ENCODE measurements at regions not wholly inside any gene's neighbourhood (a gene's known extent, or its start where the extent isn't known, plus 50 kb on each side); places are given as distances from the start of the nearest gene placed in this dataset.

DNA sequence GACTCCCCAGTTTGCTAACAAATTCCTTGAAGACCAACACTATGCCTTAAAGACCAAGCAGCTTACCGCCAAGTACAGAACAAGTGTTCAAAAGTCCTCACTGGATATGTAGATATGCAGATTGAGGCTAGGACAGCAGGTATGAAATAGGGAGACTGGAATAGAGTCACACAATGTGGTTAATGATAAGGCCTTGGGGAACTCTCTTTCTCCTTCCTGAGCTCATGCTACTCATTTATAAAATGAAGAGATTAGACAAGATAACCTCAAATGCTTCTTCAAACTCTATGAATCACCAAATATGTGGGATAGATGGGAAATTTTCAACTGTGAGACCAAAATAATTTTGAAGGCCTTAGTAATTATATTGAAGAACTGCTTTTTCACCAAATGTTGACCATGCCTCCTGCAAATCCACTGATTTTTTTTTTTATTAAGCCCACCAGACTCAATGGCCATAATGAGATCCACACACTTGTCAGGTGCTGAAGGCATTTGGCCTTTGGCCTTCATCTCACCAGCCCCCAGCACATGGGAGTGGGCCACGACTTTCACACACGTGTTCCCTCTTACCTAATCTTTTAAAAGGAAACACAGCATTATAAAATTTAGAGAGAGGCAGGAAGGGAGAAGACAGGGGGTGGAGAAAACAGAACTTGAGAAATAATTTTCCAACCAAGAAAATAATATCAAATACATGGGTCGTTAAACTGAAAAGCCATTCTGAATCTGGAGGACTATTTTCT, 181.5 kb downstream of the EN1 start:
- DNase-seq (ENCODE audit: low read depth in 2 of 2) = no peak

DNA sequence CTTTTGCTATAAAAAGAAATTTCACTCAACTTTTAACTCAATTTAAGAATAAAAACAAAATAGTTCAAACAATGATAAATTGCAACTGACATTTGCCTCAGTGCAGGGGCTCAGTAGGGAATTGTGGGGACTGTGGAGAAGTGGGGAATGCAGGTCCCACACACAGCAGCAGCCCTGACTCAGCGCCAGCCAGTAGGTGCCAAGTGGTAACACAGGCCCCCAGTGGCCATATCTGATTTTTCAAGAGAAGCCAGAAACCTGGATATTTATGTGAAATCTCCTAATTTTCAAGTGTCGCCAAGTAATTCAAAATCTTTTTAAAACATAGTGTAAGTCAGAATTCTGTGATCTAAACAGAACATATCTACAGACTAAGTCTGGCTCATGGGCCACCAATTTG, 186.3 kb downstream of the EN1 start:
- no peak for DNase-seq (ENCODE audit: low read depth in 2 of 2)

DNA sequence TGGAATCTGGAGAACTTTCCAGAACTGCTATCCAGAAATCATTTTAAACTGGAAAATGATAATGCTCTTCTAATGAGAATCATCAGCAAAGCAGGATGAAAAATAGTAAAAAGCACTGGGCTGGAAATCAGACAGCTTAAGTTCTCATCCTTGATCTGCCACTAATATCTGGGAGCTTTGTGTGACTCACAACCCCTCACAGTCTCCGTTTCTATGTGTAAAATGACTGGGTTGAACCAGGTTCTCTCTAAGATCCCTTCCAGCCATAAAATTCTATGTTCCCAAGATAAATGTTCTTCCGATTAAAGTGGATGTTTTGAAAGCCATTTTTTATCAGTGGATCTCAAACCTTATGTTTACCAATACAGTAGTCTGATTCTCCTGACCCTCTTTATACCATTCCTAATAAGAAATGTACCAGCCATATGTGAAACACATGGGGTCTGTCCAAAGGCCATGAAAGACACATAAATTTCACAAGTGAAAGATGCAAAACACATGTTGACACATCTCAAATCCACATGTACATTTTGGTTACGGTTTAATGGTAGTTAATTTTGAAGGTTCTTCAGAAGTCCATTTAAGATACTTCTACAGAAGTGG, 188.8 kb downstream of the EN1 start:
- no peak for DNase-seq (ENCODE audit: low read depth in 2 of 2)

DNA sequence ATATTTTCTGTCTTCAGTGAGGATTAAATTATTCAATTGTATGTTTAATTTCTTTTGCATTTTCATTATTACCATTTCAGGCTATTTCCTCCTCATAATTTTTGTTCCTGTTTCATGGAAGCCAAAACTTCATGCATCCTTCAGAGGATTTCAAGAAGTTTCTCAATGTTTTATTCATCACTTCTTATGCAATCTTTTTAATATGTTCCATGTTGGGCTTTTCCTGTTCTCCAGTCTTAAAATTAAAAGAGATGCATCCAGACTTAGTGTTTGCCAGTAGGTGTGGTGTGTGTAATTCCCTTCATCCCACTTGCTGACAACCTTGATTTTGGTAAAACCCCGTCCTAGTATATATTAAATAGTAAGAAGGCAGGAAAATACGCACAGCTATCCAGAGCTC, 190.0 kb downstream of the EN1 start:
- no peak for DNase-seq (ENCODE audit: low read depth in 2 of 2)

DNA sequence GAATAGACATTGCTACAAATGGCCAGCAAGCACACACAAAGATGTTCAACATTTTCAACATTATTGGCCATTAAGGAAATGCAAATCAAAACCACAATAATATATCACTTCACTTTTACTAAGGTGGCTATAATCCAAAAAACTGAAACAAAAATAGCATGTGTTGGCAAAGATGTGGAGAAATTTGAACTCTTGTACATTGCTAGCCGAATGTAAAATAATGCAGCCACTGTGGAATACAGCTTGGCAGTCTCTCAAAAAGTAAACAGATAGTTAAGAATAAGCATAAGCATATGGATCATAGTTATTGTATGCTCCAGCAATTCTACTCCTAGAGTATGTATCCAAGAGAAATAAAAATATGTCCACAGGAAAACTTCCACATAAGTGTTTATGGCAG, 192.5 kb downstream of the EN1 start:
- no peak for DNase-seq (ENCODE audit: low read depth in 2 of 2)

DNA sequence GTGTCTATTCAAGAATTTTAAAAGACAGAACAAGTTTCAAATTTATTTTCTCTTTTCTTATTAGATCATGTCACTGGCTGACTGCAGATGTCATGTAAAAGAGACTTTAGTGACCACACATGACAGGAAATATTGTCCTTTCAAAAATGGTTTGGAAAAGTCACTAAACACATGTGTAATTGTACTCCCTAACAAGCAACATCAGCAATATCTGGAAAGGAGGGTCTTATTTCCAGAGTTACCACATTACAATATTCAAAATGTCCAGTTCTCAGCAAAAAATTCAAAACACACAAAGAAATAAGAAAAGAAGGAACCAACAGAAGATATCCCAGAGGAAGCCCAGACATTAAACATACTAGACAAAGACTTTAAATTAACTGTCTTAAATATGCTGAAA, 197.1 kb downstream of the EN1 start:
- no peak for DNase-seq (ENCODE audit: low read depth in 2 of 2)

DNA sequence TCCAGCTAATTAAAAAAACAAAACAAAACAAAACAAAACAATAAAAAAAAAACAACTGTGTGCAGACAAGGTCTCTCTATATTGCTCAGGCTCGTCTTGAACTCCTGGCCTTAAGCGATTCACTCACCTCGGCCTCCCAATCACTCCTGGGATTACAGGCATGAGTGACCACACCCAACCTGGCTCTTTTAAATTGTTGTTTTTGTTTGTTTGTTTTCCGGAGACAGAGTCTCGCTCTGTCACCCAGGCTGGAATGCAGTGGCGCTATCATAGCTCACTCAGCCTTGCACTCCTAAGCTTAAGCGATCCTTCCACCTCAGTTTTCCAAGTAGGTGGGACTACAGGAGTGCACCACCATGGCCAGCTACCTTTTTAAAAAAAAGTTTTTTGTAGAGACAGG, 201.6 kb downstream of the EN1 start:
- no peak for DNase-seq (ENCODE audit: low read depth in 2 of 2)

DNA sequence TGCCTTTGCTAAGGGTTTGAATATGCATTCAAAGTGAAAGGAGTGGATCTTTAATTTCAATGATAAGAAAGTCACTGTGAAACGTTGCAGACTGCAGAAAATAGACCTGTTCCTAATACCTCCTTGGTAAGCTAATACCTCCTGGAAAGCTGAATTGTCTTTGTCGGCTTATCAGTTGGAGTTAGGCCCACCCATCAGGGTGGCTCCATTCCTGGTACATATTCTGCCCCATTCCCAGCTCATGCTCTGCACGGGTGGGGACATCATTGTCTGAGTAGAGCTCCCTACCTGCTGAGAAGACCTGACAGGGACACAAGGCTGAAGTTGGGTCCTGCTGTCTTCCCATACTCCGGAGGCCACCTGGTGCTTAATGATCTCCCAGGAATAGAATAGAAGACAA, 203.3 kb downstream of the EN1 start:
- no peak for DNase-seq (ENCODE audit: low read depth in 2 of 2)

DNA sequence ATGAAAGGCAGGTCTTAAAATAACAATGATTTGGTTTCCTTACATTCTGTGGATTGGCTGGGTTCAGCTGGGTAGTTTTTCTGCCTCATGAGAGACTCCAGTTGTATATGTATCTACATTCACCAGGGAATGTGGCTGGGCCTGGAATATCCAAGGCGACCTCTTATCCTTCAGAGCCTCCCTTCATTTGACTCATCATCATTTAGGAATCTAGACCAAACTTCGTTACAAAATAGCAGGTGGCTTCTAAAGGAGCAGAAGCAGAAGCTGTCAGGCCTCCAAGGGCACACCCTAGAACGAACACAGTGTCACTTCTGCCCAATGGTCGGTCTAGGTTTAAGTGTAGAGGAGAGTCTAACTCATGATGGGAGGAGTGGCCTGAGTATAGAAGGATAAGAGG, 204.2 kb downstream of the EN1 start:
- no peak for DNase-seq (ENCODE audit: low read depth in 2 of 2)

DNA sequence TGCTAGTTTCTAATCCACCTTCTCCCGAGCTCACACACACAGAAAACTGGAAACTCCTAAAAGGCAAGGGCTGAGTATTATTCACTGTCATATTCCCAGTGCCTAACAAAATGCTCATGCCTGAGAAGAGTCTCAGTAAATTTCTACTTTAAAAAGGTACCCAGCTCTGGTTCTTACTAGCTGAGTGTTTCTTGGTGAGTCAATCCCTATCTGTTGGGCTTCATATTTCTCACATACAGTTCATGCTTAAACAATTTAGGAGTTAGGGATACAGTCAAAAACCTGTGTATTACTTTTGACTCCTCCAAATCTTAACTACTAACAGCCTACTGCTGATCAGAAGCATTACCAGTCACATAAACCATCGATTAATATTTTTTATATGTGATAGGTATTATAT, 204.9 kb downstream of the EN1 start:
- no peak for DNase-seq (ENCODE audit: low read depth in 2 of 2)

DNA sequence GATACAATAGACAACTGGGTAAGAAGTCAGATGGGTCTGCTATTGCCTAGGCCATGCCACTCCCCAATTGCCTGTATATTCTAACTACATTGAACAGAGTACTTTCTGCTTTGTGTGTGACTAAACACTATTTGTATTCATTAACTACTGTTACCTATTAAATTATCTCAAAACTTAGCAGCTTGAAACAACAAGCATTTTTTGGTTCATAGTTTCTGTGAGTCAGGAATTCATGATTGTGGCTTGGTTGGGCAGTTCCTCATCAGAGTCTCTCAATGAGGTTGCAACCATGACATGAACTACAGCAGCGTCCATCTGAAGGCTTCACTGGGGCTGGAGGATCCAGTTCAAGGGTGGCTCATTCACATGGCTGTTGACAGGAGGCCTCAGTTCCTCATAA, 205.7 kb downstream of the EN1 start:
- no peak for DNase-seq (ENCODE audit: low read depth in 2 of 2)

DNA sequence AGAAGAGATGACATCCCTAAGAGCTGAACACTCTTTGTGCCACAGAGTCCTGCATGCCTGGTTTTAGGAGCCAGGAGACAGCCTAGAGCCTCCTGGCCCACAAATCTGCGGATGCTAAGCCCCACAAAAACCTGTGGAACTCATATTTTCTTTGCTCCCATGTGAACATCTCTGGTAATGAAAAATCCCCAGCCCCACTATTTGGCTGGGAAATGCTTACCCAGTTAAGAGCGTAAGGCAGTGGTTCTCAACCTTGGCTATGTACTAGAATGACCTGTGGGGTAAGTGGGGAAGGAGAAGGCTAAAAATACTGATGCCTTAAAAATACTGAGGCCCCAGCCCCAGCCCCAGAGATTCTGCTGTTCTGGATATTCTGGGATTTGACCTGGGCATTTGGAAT, 208.1 kb downstream of the EN1 start:
- DNase-seq (ENCODE audit: low read depth in 2 of 2) = no peak

DNA sequence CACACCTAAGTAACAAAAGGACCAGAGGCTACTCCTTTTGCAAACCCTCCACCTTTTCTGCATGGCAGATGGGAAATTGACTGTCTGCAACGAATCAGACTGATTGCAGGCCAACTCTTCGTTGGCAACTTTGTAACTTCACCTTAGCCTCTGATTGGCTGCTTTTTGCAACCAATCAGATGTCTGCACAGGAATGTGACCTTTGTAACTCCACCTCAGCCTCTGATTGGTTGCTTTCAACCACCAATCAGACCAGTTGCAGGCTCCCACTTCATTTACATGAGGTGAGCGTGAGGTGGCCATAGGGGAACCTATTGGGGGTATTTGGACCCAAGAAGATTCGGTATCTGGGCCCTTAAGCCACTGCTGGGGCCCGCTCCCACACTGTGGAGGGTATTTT, 209.0 kb downstream of the EN1 start:
- DNase-seq (ENCODE audit: low read depth in 2 of 2) = no peak

DNA sequence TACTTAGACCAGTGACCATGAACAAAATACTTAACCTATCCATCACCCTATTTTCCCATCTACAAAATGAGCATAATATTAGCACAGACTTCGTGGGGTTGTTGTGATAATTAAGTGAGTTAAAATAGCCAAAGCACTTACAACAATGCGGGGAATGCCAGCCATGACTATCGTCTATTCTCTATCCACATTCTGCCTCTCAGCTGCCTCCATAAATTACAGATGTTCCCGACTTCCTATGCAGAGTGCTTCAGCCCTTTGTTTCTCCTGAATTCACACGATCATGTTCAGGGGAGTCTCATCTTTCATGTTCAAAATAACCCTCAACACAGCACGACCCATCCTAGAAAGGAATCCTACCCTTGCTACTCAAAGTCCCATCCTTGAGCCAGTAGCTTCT, 211.6 kb downstream of the EN1 start:
- DNase-seq (ENCODE audit: low read depth in 2 of 2) = no peak

DNA sequence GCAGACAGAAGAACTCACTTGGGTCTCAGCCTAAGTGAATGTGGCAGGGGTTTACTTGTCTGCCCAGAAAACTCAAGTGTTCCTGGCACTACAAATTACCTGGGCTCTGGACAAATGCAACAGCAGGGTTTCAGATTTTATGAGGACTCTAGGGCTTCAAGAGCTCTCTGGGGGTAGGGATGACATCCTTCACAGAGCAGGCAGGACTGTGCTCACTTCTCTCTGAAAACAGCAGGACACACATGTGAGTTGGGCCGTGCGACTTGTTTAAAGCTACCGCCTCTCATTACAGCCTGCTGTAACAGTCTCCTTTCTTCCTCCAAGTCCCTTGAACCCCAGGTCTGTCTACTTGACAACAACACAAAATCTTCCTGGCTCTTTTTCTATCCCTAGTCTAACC, 212.6 kb downstream of the EN1 start:
- no peak for DNase-seq (ENCODE audit: low read depth in 2 of 2)

DNA sequence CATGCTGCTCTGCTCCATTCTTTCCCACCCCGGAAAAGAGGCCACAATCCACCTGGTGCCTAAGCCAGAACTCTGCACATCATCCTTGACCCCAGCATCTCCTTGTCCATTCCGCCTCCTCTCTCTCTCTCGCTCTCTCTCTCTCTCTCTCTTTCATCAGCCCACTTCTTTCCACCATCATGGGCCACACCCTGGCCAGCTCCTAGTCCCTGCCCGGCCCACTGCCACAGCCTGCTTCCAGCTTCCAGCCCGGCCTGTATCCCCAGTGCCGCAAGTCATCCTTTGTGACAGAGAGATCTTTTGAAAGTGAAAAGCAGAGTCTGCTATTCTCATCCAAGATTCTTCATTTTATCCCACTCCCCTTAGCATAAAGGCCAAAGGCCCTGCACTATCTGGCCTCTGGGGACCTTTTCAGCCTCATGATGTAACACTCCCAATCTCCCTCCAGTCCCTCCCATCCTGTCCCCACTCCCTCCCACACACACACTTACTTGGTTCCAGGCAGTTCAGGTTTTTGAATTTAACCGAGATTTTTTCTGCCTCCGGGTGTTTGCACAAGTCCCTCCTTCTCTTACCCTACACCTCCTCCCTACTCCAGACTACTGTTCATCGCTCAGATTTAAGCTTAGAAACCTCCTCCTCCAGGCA, 214.0 kb downstream of the EN1 start:
- no peak for DNase-seq (ENCODE audit: low read depth in 2 of 2)

DNA sequence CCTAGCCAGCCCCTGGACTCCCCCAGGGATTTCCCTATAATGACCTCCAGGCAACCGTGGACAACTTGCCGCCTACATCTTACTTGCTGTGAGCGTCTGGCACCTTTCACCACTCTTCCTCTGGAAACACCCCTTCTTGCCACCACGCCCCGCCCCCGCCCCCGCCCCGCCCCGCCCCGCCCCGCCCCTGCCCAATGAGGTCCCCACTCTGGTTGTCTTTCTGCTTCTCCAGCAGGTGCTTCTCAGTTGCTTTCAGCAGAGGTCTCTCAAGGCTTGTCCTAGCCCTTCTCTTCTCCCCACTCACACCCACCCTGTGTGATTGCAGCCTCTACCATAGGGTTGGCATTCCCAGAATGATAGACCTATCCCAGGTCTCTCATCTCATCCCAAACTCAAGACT, 214.5 kb downstream of the EN1 start:
- DNase-seq (ENCODE audit: low read depth in 2 of 2) = no peak

DNA sequence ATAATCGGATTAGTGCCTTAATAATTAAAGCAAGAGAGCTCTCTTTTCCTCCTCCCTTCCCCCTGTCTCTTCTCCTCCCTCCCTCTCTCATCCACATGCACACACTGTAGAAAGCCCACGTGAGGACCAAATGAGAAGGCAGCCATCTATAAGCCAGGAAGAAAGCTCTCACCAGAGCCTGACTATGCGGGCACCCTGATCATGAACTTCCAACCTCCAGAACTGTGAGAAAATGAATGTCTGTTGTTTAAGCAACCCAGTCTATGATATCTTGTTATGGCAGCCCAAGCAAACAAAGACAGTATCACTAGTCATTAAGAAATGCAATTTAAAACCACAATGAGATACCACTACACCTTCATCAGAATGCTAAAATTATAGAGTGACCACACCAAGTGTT, 220.3 kb downstream of the EN1 start:
- DNase-seq (ENCODE audit: low read depth in 2 of 2) = no peak

DNA sequence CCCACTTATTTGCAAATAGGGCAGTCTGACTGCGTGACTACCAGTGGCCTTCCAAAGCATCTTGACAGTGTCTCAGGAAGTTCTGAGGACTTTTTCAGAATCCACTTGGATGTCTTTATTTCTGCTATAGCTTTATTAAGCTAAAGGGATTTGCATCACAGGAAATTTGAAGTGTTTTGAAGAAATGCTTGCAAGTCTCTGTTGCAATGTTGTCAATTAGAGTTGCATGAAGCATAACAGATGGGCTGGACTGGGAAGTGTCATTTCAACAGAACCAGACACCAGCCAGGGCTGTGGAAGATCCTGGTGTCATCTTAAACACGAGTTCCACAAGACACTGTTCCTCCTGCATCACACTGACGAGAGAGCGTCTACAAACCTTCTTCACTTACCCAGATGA, 224.5 kb downstream of the EN1 start:
- no peak for DNase-seq (ENCODE audit: low read depth in 2 of 2)

DNA sequence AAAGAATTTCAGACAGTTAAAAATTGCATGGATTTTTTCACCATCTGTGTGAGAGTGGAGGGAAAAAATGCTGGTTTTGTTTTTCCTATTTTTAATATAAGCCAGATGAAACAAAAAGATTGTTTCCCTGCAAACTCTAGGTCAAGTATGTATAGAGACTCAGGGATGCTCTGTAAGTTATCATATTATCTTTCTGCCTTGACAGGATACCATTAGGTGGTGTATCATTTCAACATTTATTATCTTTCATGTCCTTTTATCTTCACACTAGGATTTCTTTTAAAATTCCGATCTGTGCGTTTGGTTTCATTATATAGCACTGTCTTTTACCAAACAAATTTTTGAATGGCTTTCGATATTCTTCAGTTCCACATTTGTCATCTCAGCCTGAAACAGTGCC, 225.3 kb downstream of the EN1 start:
- DNase-seq (ENCODE audit: low read depth in 2 of 2) = no peak

DNA sequence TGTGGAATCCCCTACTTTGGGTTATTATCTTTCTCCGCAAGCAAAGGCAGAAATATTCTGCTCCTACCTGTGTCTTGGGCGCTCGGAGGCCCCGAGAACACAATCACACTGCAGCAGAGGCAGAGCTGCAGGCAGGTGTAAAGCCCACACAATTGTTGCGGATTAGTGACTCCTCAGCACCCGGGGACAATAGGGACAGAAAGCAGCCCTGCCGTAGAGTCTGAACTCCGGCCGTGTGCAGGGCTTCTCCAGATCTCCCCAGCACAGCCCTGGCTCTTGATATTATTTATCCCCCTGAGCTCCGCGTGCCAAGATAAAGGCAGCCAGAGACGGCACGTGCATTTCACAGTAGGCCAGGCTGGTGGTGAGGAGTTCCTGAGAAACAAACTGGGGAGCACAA, 229.2 kb downstream of the EN1 start:
- DNase-seq (ENCODE audit: low read depth in 2 of 2) = no peak

DNA sequence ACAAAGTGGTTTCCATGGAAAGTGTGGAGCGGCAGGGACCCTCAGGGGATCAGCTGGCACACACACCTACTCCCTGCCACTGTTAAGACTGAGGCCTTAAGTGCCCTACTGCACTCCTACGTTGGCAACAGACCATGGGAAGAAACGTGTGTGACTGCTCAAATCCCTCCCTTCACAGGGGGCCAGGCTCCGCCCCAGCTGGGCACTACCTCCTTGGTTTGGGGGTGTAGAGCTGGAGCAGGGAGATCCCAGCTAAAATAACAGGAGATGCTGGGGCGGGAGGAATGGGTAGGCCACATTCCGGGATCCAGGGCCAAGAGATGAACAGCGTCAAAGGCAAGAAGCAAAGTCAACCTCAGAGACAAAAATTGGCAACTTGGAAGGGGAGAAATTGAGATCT, 231.0 kb downstream of the EN1 start:
- DNase-seq (ENCODE audit: low read depth in 2 of 2) = no peak

DNA sequence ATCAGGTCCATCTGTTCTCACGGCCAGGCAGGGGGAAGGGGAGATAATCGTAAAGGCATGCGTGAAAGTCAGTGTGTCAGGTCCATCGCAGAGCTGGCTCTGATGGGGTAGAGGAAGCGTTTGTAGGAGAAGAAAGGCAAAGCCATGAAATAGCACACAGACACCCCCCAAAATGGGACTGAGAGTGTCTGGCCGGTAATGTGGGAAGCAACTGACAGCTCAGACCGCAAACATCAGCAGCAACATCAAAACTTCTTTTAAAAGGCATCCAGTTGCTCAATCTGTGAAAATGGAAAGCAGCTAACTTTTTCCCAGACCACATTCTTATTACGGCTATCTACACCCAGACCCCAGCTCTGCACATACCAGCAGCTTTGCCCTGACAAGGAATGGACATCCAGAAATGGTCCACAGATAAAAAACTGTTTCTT, 232.6 kb downstream of the EN1 start:
- DNase-seq (ENCODE audit: low read depth in 2 of 2) = no peak

DNA sequence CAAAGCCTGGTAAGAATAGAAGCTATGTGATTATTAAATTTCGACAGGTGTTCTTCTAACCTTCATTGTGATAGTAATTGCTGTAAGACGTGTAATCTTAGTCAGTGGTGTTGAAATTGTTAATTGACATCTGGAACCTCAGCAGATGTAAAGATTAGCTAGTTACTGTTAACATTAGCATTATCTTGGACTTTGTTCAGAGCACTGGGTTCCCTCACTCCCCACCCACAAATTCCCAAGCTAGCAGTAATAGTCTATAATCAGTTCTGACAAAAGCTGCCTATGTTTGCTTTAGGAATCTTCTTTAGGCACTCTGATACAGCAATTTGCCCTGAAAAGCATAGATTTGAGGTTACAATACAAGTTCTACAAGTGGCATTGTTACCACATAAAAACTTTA, 233.7 kb downstream of the EN1 start:
- no peak for DNase-seq (ENCODE audit: low read depth in 2 of 2)

Data from stimulated activated CD8-positive, alpha-beta memory T cell treated with anti-CD3 and anti-CD28 coated beads, Interleukin-2, amount 100 ng/mL, for 1 hour (primary cell).